ENCODE measurements at regions not wholly inside any gene's neighbourhood (a gene's known extent, or its start where the extent isn't known, plus 50 kb on each side); places are given as distances from the start of the nearest gene placed in this dataset.

GRCh38 chr21:43324596-43324995, 102.3 kb downstream of the SIK1 start:
- Histone ChIP-seq H4K8ac (ENCODE audit: extremely low read depth, insufficient read depth, low read length) (0 out of 2 replicates have a peak overlapping the region, but pooled peaks have one; percentile 5), H3K36me3 (ENCODE audit: control insufficient read depth in 2 of 4, insufficient read depth in 4 of 4, low read length in 3 of 4) (no peaks in the 10 kb centered on the region), H3K4ac (replicated peaks; ENCODE audit: insufficient read length, low read depth, low read length) (no peak overlapping the region), H3K14ac (ENCODE audit: insufficient read length) (no peak overlapping the region), H3K9ac (replicated peaks in 1 of 4; ENCODE audit: extremely low read depth in 1 of 4, low read depth in 3 of 4, low read length in 3 of 4) (no peak overlapping the region), H3K9me3 (ENCODE audit: insufficient read depth in 2 of 2, low read depth in 1 of 2, low read length in 1 of 2) (no peaks in the 10 kb centered on the region; a peak in 1 of 4 replicates), H3K27ac (ENCODE audit: low read depth, low read length) (no peak overlapping the region), H4K91ac (replicated peaks; ENCODE audit: insufficient read length, low read length) (no peak overlapping the region), H3K79me2 (ENCODE audit: control insufficient read depth in 1 of 2, insufficient read depth in 2 of 2, low read length in 2 of 2) (no peaks in the 10 kb centered on the region), H2BK12ac (ENCODE audit: low read depth, low read length) (no peak overlapping the region), H3K4me1 (replicated peaks in 1 of 4; ENCODE audit: control insufficient read depth in 3 of 4, insufficient read depth in 4 of 4, low read length in 3 of 4) (no peaks in the 10 kb centered on the region), H3K23me2 (ENCODE audit: low read depth, low read length) (no peaks in the 10 kb centered on the region), H4K20me1 (replicated peaks in 1 of 2; ENCODE audit: control insufficient read depth in 1 of 2, insufficient read depth in 2 of 2, low read length in 2 of 2) (no peaks in the 10 kb centered on the region), H2AFZ (ENCODE audit: low read length) (no peak overlapping the region), H3K23ac (ENCODE audit: insufficient read length) (no peak overlapping the region), H2BK20ac (ENCODE audit: low read length) (no peak overlapping the region), H3K56ac (replicated peaks; ENCODE audit: insufficient read length, low read depth, low read length) (no peak overlapping the region), H3K4me2 (ENCODE audit: insufficient read depth in 1 of 2, low read depth in 2 of 2, low read length in 2 of 2) (no peak overlapping the region), H2BK15ac (ENCODE audit: low read length) (no peak overlapping the region), H4K5ac (ENCODE audit: insufficient read length, low read depth, low read length) (no peak overlapping the region), H2AK5ac (ENCODE audit: low read depth, low read length) (no peak overlapping the region), H2BK120ac (replicated peaks; ENCODE audit: low read depth, low read length) (no peak overlapping the region), H3K79me1 (ENCODE audit: low read depth, low read length) (no peaks in the 10 kb centered on the region), H2BK5ac (ENCODE audit: low read depth, low read length) (no peak overlapping the region), H3K18ac (ENCODE audit: extremely low read depth, low read length) (no peak overlapping the region), H3K27me3 (replicated peaks in 1 of 4; ENCODE audit: control insufficient read depth in 3 of 4, extremely low read depth in 1 of 4, insufficient read depth in 3 of 4, low read length in 3 of 4) (no peaks in the 10 kb centered on the region), H3K4me3 (ENCODE audit: extremely low read depth in 1 of 4, insufficient read depth in 2 of 4, low read depth in 3 of 4, low read length in 4 of 4) (no peak overlapping the region)
- ChIA-PET POLR2A (ENCODE audit: partially characterized antibody) (no interaction called here), CTCF (ENCODE audit: partially characterized antibody) (interaction anchor here (1.0 to 4.2 kb wide), 2 partner anchors 9 to 16 kb away, joined by 4 to 18 read pairs; no protein-coding TSS in a partner anchor)
- 92% methylated on average over 7 of the region's 14 CpGs; no CpG with 5 or more reads in 1 of the 2 experiments for WGBS, 2 experiments (ENCODE audit: extremely low coverage in 1 of 2, insufficient coverage in 1 of 2, insufficient read length in 1 of 2, insufficient replicate concordance in 2 of 2, low coverage in 1 of 2, low lambda C conversion rate in 2 of 2, missing lambda C conversion rate in 1 of 2)
- TF ChIP-seq TAF1 (IDR thresholded peaks at IDR 0.05; ENCODE audit: low read depth, low read length): no peak
- no peak for TF ChIP-seq NANOG (IDR thresholded peaks at IDR 0.05; ENCODE audit: insufficient read depth, low read depth, low read length, poor library complexity, severe bottlenecking)
- no peak for TF ChIP-seq SIN3A (conservative IDR thresholded peaks at IDR 0.05 in 1 of 2, IDR thresholded peaks at IDR 0.05 in 1 of 2; ENCODE audit: low read depth in 1 of 2, low read length in 2 of 2)
- no peak for TF ChIP-seq PHF8 (conservative IDR thresholded peaks at IDR 0.05; ENCODE audit: low read depth, low read length)
- TF ChIP-seq KDM4A (IDR thresholded peaks at IDR 0.05; ENCODE audit: low read depth, low read length, severe bottlenecking): no peak
- DNase-seq (ENCODE audit: low read depth in 1 of 2, low spot score in 2 of 2): no peak
- no peak for FAIRE-seq

All from H1 (cell line).